ENCODE measurements at regions not wholly inside any gene's neighbourhood (a gene's known extent, or its start where the extent isn't known, plus 50 kb on each side); places are given as distances from the start of the nearest gene placed in this dataset.

DNA sequence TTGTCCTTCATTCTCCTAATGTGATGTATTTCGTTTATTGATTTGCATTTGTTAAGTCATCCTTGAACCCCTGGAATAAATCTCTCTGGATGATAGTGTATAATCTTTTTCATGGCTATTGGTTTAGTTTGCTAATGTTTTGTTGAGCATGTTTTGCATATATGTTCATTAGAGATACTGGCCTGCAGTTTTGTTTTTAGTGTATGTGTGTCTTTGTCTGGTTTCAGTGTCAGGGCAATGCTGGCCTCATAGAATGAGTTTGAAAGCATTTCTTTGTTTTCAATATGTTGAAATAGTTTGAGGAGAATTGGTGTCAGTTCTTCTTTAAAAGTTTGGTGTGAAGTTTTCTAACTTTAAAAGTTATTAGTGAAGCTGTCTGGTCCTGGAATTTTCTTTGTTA, 149.6 kb upstream of the ATP10B start:
- no peak for TF ChIP-seq POLR2A (IDR thresholded peaks at IDR 0.05)
- TF ChIP-seq, protein P1, sequence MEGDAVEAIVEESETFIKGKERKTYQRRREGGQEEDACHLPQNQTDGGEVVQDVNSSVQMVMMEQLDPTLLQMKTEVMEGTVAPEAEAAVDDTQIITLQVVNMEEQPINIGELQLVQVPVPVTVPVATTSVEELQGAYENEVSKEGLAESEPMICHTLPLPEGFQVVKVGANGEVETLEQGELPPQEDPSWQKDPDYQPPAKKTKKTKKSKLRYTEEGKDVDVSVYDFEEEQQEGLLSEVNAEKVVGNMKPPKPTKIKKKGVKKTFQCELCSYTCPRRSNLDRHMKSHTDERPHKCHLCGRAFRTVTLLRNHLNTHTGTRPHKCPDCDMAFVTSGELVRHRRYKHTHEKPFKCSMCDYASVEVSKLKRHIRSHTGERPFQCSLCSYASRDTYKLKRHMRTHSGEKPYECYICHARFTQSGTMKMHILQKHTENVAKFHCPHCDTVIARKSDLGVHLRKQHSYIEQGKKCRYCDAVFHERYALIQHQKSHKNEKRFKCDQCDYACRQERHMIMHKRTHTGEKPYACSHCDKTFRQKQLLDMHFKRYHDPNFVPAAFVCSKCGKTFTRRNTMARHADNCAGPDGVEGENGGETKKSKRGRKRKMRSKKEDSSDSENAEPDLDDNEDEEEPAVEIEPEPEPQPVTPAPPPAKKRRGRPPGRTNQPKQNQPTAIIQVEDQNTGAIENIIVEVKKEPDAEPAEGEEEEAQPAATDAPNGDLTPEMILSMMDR (IDR thresholded peaks at IDR 0.05), result no peak

Measured in adrenal gland (tissue), 5 donors.